HEK293 (cell line): ENCODE measurements at regions not wholly inside any gene's neighbourhood (a gene's known extent, or its start where the extent isn't known, plus 50 kb on each side); places are given as distances from the start of the nearest gene placed in this dataset.

ENCODE experiments used
- ZNF302 ChIP-seq: fragments of 450-650 bp; formaldehyde crosslinking; IDR thresholded peaks from 2 replicates; pipeline ENCODE4 v1.5.1; 2016; ENCODE audit warnings: missing biosample characterization, missing genetic modification characterization, low read depth
- TF ChIP-seq, protein P1 (sequence below): fragments of 450-650 bp; formaldehyde crosslinking; IDR thresholded peaks from 2 replicates; pipeline ENCODE4 v1.5.1; 2016; ENCODE audit warnings: missing biosample characterization, missing genetic modification characterization

GRCh38 chr10:53597835-53598251, 825.3 kb upstream of the MBL2 start:
- TF ChIP-seq ZNF302: no peak
- TF ChIP-seq, protein P1, sequence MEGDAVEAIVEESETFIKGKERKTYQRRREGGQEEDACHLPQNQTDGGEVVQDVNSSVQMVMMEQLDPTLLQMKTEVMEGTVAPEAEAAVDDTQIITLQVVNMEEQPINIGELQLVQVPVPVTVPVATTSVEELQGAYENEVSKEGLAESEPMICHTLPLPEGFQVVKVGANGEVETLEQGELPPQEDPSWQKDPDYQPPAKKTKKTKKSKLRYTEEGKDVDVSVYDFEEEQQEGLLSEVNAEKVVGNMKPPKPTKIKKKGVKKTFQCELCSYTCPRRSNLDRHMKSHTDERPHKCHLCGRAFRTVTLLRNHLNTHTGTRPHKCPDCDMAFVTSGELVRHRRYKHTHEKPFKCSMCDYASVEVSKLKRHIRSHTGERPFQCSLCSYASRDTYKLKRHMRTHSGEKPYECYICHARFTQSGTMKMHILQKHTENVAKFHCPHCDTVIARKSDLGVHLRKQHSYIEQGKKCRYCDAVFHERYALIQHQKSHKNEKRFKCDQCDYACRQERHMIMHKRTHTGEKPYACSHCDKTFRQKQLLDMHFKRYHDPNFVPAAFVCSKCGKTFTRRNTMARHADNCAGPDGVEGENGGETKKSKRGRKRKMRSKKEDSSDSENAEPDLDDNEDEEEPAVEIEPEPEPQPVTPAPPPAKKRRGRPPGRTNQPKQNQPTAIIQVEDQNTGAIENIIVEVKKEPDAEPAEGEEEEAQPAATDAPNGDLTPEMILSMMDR (tag by site-specific recombination): no peak
